ENCODE measurements at regions not wholly inside any gene's neighbourhood (a gene's known extent, or its start where the extent isn't known, plus 50 kb on each side); places are given as distances from the start of the nearest gene placed in this dataset.

DNA sequence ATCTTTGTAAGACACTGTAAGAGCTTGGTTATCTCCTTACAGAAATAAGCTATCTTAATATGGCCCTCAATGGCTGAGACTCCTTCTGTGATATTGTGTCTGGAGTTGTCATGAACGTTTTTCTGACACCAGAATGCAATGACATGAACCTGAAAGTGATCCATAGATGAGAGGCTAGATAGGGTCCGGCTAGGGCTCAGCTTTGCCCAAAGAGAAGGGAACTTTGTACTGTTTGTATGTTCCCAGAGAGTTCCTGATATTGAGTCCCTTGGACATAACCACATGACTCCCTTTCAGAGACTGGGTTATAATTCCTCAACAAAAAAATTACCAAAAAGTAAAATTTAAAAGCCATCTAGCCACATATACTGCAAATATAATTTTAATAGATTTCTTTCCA is 575.8 kb upstream of the CLINT1 start:
- TF ChIP-seq, protein P1, sequence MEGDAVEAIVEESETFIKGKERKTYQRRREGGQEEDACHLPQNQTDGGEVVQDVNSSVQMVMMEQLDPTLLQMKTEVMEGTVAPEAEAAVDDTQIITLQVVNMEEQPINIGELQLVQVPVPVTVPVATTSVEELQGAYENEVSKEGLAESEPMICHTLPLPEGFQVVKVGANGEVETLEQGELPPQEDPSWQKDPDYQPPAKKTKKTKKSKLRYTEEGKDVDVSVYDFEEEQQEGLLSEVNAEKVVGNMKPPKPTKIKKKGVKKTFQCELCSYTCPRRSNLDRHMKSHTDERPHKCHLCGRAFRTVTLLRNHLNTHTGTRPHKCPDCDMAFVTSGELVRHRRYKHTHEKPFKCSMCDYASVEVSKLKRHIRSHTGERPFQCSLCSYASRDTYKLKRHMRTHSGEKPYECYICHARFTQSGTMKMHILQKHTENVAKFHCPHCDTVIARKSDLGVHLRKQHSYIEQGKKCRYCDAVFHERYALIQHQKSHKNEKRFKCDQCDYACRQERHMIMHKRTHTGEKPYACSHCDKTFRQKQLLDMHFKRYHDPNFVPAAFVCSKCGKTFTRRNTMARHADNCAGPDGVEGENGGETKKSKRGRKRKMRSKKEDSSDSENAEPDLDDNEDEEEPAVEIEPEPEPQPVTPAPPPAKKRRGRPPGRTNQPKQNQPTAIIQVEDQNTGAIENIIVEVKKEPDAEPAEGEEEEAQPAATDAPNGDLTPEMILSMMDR (IDR thresholded peaks at IDR 0.05), result no peak
- TF ChIP-seq POLR2A (IDR thresholded peaks at IDR 0.05), result no peak

All from lower leg skin (tissue), 3 donors.